Trophoblast cell (in vitro differentiated cells and primary cell): ENCODE measurements at regions not wholly inside any gene's neighbourhood (a gene's known extent, or its start where the extent isn't known, plus 50 kb on each side); places are given as distances from the start of the nearest gene placed in this dataset.

ENCODE experiments used
- DNase-seq, 2 donors: peaks; one replicate each; pipeline ENCODE4 v3.0.0-alpha.2; 2016
- H2AFZ ChIP-seq: 2 replicates; pipeline ENCODE4 v1.6.1; 2013; ENCODE audit warnings: low read length, moderate library complexity, mild to moderate bottlenecking; ENCODE audit not compliant: insufficient read depth, poor library complexity
- H2AK5ac ChIP-seq: 2 replicates; pipeline ENCODE4 v1.6.1; 2013; ENCODE audit warnings: mild to moderate bottlenecking, low read length
- H2BK120ac ChIP-seq: 2 replicates; pipeline ENCODE4 v1.6.1; 2013; ENCODE audit warnings: low read length, mild to moderate bottlenecking, moderate library complexity; ENCODE audit not compliant: insufficient read depth, poor library complexity
- H2BK12ac ChIP-seq: 2 replicates; pipeline ENCODE4 v1.6.1; 2013; ENCODE audit warnings: mild to moderate bottlenecking, low read length, moderate library complexity
- H2BK5ac ChIP-seq: 2 replicates; pipeline ENCODE4 v1.6.1; 2013; ENCODE audit warnings: low read length, low read depth, moderate library complexity, mild to moderate bottlenecking; ENCODE audit not compliant: poor library complexity
- H3K14ac ChIP-seq: 2 replicates; pipeline ENCODE4 v1.6.1; 2013; ENCODE audit warnings: mild to moderate bottlenecking, low read length
- H3K18ac ChIP-seq: 2 replicates; pipeline ENCODE4 v1.6.1; 2013; ENCODE audit warnings: mild to moderate bottlenecking, low read length
- H3K23ac ChIP-seq: 2 replicates; pipeline ENCODE4 v1.6.1; 2013; ENCODE audit warnings: low read length
- H3K27ac ChIP-seq: 2 replicates; pipeline ENCODE4 v1.5.1; 2013; ENCODE audit warnings: low read depth, mild to moderate bottlenecking, inconsistent platforms, low read length, moderate library complexity
- H3K27me3 ChIP-seq: 2 replicates; pipeline ENCODE4 v1.6.1; 2013; ENCODE audit warnings: inconsistent platforms, mild to moderate bottlenecking, low read length, moderate library complexity; ENCODE audit not compliant: insufficient read depth
- H3K36me3 ChIP-seq, 2 experiments: 1 replicate in 1 of 2; 2 replicates in 1 of 2; pipeline ENCODE4 v1.6.1; 2013; ENCODE audit warnings: low read length in 2 of 2, mild to moderate bottlenecking in 2 of 2, moderate library complexity in 1 of 2; ENCODE audit not compliant: insufficient read depth in 2 of 2, control insufficient read depth in 1 of 2
- H3K4ac ChIP-seq: 2 replicates; pipeline ENCODE4 v1.6.1; 2013; ENCODE audit warnings: low read depth, mild to moderate bottlenecking, low read length, moderate library complexity
- H3K4me1 ChIP-seq, 2 experiments: 1 replicate in 1 of 2; 2 replicates in 1 of 2; pipeline ENCODE4 v1.6.1; 2013; ENCODE audit warnings: low read length in 2 of 2, mild to moderate bottlenecking in 2 of 2, moderate library complexity in 1 of 2; ENCODE audit not compliant: insufficient read depth in 2 of 2, control insufficient read depth in 1 of 2
- H3K4me2 ChIP-seq: 2 replicates; pipeline ENCODE4 v1.6.1; 2013; ENCODE audit warnings: inconsistent platforms, mild to moderate bottlenecking, low read length, moderate library complexity
- H3K4me3 ChIP-seq: 2 replicates; pipeline ENCODE4 v1.5.1; 2013; ENCODE audit warnings: mild to moderate bottlenecking, low read depth, low read length, inconsistent platforms
- H3K79me1 ChIP-seq: one replicate; pipeline ENCODE4 v1.6.1; 2013; ENCODE audit warnings: low read length
- H3K79me2 ChIP-seq: 2 replicates; pipeline ENCODE4 v1.6.1; 2013; ENCODE audit warnings: low read length, mild to moderate bottlenecking; ENCODE audit not compliant: control insufficient read depth, insufficient read depth, poor library complexity
- H3K9ac ChIP-seq: 2 replicates; pipeline ENCODE4 v1.6.1; 2013; ENCODE audit warnings: mild to moderate bottlenecking, low read length
- H3K9me3 ChIP-seq: 2 replicates; pipeline ENCODE4 v1.6.1; 2013; ENCODE audit warnings: low read depth, mild to moderate bottlenecking, control low read depth, inconsistent platforms, low read length; ENCODE audit not compliant: insufficient read depth
- H4K12ac ChIP-seq: 2 replicates; pipeline ENCODE4 v1.6.1; 2013; ENCODE audit warnings: low read depth, mild to moderate bottlenecking, low read length, moderate library complexity
- H4K8ac ChIP-seq: 2 replicates; pipeline ENCODE4 v1.6.1; 2013; ENCODE audit warnings: low read depth, mild to moderate bottlenecking, low read length, moderate library complexity
- H4K91ac ChIP-seq: one replicate; pipeline ENCODE4 v1.6.1; 2013; ENCODE audit warnings: low read depth, mild to moderate bottlenecking, low read length, moderate library complexity
- WGBS: extraction: QIAGEN DNeasy Blood & Tissue Kit; methylation state at CpG from one replicate; pipeline ENCODE4 v1.1.7; 2013; ENCODE audit warnings: missing lambda C conversion rate; ENCODE audit not compliant: insufficient read length, insufficient coverage; ENCODE audit errors: extremely low coverage; 5-methylcytosine and 5-hydroxymethylcytosine counted together

DNA sequence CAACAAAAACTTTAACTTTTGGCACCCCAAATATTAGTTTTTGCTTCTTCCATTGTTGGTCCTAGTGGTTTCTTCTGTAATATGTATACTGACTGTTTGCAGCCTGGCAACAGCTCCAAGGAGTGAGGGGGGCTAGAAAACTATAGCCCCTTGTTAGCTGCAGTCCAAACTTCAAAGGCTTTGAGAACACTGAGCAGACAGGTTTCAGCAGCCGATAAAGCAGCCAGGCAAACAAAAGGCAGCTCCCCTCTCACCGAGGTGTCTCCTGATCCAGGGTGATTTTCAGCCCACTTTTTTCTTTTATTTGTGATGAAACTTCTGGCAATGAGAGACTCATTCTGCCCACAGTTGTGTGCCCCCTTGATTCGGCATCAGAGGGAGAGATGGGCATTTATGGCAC is 80.7 kb downstream of the OLIG3 start:
- no peaks in the 10 kb centered on the region for H3K36me3 ChIP-seq
- H2AFZ ChIP-seq, result no peak overlapping the region
- no peaks in the 10 kb centered on the region for H3K79me2 ChIP-seq
- H3K9me3 ChIP-seq, result no peaks in the 10 kb centered on the region
- H3K27ac ChIP-seq, result no peak overlapping the region
- H2BK12ac ChIP-seq, result no peak overlapping the region
- H3K14ac ChIP-seq, result no peak overlapping the region
- DNase-seq, result no peak
- no peak overlapping the region for H3K23ac ChIP-seq
- no CpG with 5 or more reads among the region's 3 CpGs for WGBS
- H3K27me3 ChIP-seq, result no peaks in the 10 kb centered on the region
- H2AK5ac ChIP-seq, result no peak overlapping the region
- H3K4me1 ChIP-seq, result peaks cover 2 to 4% of the 10 kb centered on the region in 2 experiments
- H3K4me2 ChIP-seq, result no peak overlapping the region
- H3K9ac ChIP-seq, result no peak overlapping the region
- H4K12ac ChIP-seq, result no peak overlapping the region
- no peak overlapping the region for H3K4me3 ChIP-seq
- no peak overlapping the region for H4K8ac ChIP-seq
- no peak overlapping the region for H3K18ac ChIP-seq
- no peak overlapping the region for H2BK5ac ChIP-seq
- no peak overlapping the region for H4K91ac ChIP-seq
- no peaks in the 10 kb centered on the region for H3K79me1 ChIP-seq
- no peak overlapping the region for H3K4ac ChIP-seq
- H2BK120ac ChIP-seq, result no peak overlapping the region

DNA sequence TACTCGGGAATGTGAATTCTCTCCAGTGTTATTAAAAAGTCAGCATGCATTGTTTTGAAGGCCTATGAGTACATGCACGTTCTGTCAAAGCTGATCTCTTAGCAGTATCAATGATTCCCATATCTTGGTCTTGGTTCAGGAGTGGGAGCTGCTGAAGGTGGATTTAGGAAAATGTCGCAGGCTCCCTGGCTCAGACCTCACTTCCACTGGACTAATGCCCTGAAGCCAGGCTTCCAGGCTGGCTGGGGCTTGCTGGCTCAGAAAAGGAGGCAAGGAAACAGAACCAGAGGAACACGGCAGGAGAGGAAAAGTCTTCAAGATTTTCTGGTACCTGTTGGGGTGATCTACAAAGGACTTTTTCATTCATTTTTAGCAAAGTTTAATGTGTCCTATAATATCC is 81.6 kb downstream of the OLIG3 start:
- Histone ChIP-seq H2BK5ac (no peak overlapping the region), H4K8ac (no peak overlapping the region), H3K36me3 (no peaks in the 10 kb centered on the region), H3K4ac (no peak overlapping the region), H3K79me2 (no peaks in the 10 kb centered on the region), H3K18ac (no peak overlapping the region), H3K23ac (no peak overlapping the region), H3K14ac (no peak overlapping the region), H3K27me3 (no peaks in the 10 kb centered on the region), H2AK5ac (no peak overlapping the region), H3K4me1 (peaks cover 2 to 4% of the 10 kb centered on the region in 2 experiments), H4K12ac (no peak overlapping the region), H2BK120ac (no peak overlapping the region), H3K9ac (no peak overlapping the region), H3K4me3 (no peak overlapping the region), H3K4me2 (no peak overlapping the region), H3K9me3 (no peaks in the 10 kb centered on the region), H2AFZ (no peak overlapping the region), H4K91ac (no peak overlapping the region), H3K79me1 (no peaks in the 10 kb centered on the region), H2BK12ac (no peak overlapping the region), H3K27ac (no peak overlapping the region)
- no CpG with 5 or more reads among the region's 4 CpGs for WGBS
- DNase-seq, result no peak

DNA sequence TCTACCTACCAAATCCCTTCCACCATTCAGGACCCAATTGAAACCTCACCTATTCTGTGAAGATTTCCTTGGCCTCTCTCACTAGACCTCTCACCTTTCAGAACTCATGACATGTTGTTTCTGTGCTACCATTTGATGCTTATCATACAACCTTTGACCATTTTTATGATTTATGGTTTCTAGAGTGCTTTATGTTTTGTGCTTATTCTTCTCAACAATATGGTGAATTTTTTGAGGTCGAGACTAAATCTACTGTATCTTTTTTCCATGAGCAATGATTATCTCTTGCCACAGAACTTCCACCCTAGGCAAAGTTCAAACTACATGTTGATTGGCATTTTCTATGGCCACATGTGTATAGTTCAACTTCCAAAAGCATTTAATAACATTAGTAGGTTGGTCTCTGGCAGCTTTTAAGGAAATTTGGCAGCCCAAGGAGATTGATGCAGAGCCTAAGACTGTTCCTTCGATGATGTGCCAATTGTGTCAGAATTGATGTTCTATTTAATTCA is 84.9 kb downstream of the OLIG3 start:
- no peak overlapping the region for H3K27ac ChIP-seq
- H3K14ac ChIP-seq, result no peak overlapping the region
- whole genome bisulfite sequencing, result no CpG with 5 or more reads among the region's 2 CpGs
- H4K91ac ChIP-seq, result no peak overlapping the region
- H2BK5ac ChIP-seq, result no peak overlapping the region
- H4K12ac ChIP-seq, result no peak overlapping the region
- H3K23ac ChIP-seq, result no peak overlapping the region
- no peak overlapping the region for H3K9ac ChIP-seq
- no peak overlapping the region for H2BK12ac ChIP-seq
- no peaks in the 10 kb centered on the region for H3K79me2 ChIP-seq
- no peak overlapping the region for H3K4ac ChIP-seq
- no peak for DNase-seq
- no peak overlapping the region for H3K18ac ChIP-seq
- H3K4me3 ChIP-seq, result no peak overlapping the region
- H4K8ac ChIP-seq, result no peak overlapping the region
- no peak overlapping the region for H3K4me2 ChIP-seq
- H3K27me3 ChIP-seq, result no peaks in the 10 kb centered on the region
- H3K4me1 ChIP-seq, result no peaks in the 10 kb centered on the region
- H2AK5ac ChIP-seq, result no peak overlapping the region
- no peaks in the 10 kb centered on the region for H3K79me1 ChIP-seq
- H3K36me3 ChIP-seq, result no peaks in the 10 kb centered on the region
- H2BK120ac ChIP-seq, result no peak overlapping the region
- H3K9me3 ChIP-seq, result no peaks in the 10 kb centered on the region
- no peak overlapping the region for H2AFZ ChIP-seq

DNA sequence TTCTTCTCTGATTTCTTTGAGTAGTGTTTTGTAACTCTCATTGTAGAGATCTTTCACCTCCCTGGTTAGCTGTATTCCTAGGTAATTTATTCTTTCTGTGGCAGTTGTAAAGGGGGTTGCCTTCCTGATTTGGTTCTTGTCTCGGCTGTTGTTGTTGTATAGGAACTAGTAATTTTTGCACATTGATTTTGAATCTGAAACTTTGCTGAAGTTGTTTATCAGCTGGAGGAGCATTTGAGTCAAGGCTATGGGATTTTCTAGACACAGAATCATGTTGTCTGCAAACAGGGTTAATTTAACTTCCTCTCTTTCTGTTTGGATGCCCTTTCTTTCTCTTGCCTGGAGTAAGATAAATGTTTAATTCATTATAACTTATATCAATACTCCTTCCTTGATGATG is 86.4 kb downstream of the OLIG3 start:
- Histone ChIP-seq H4K12ac (no peak overlapping the region), H2BK12ac (no peak overlapping the region), H2BK5ac (no peak overlapping the region), H2AK5ac (no peak overlapping the region), H3K36me3 (no peaks in the 10 kb centered on the region), H2BK120ac (no peak overlapping the region), H3K9me3 (no peaks in the 10 kb centered on the region), H2AFZ (no peak overlapping the region), H3K79me2 (no peaks in the 10 kb centered on the region), H4K91ac (no peak overlapping the region), H3K27me3 (no peaks in the 10 kb centered on the region), H3K18ac (no peak overlapping the region), H3K4ac (no peak overlapping the region), H3K9ac (no peak overlapping the region), H3K79me1 (no peaks in the 10 kb centered on the region), H3K23ac (no peak overlapping the region), H3K27ac (no peak overlapping the region), H4K8ac (no peak overlapping the region), H3K4me1 (no peaks in the 10 kb centered on the region), H3K4me2 (no peak overlapping the region), H3K14ac (no peak overlapping the region), H3K4me3 (no peak overlapping the region)
- no peak for DNase-seq
- no CpG with 5 or more reads among the region's 1 CpG for WGBS
